ENCODE measurements at regions not wholly inside any gene's neighbourhood (a gene's known extent, or its start where the extent isn't known, plus 50 kb on each side); places are given as distances from the start of the nearest gene placed in this dataset.

GRCh38 chr18:39799006-39799405 is 2156.0 kb upstream of the PIK3C3 start:
- DNase-seq (ENCODE audit: low read depth in 1 of 2, low spot score in 2 of 2): no peak
- H3K9me3 ChIP-seq (replicated peaks): peaks cover 29% of the 10 kb centered on the region
- H3K27ac ChIP-seq: no peak overlapping the region
- no peak overlapping the region for H3K4me3 ChIP-seq
- no peaks in the 10 kb centered on the region for H3K4me1 ChIP-seq (replicated peaks)
- no peaks in the 10 kb centered on the region for H3K36me3 ChIP-seq
- H3K27me3 ChIP-seq (replicated peaks): no peaks in the 10 kb centered on the region

GRCh38 chr18:39796393-39796792 is 2158.6 kb upstream of the PIK3C3 start:
- Histone ChIP-seq H3K36me3 (no peaks in the 10 kb centered on the region), H3K27me3 (replicated peaks) (no peaks in the 10 kb centered on the region), H3K4me1 (replicated peaks) (no peaks in the 10 kb centered on the region), H3K9me3 (replicated peaks) (peaks cover 13% of the 10 kb centered on the region), H3K4me3 (no peak overlapping the region), H3K27ac (no peak overlapping the region)
- DNase-seq (ENCODE audit: low read depth in 1 of 2, low spot score in 2 of 2): no peak

- Histone ChIP-seq H3K27ac (no peak overlapping the region), H3K9me3 (replicated peaks) (peaks cover 6% of the 10 kb centered on the region; the same call in 1 of the 2 replicates), H3K4me1 (replicated peaks) (no peaks in the 10 kb centered on the region), H3K36me3 (no peaks in the 10 kb centered on the region), H3K4me3 (no peak overlapping the region), H3K27me3 (replicated peaks) (no peaks in the 10 kb centered on the region)
- DNase-seq (ENCODE audit: low read depth in 1 of 2, low spot score in 2 of 2): no peak
Measured at GRCh38 chr18:39795350-39795749, 2159.7 kb upstream of the PIK3C3 start.

GRCh38 chr18:39793609-39794008 is 2161.4 kb upstream of the PIK3C3 start:
- Histone ChIP-seq H3K27ac (no peak overlapping the region), H3K9me3 (replicated peaks) (0 out of 2 replicates have a peak, but pooled peaks cover 3% of the 10 kb centered on the region), H3K27me3 (replicated peaks) (no peaks in the 10 kb centered on the region), H3K4me3 (no peak overlapping the region), H3K4me1 (replicated peaks) (no peaks in the 10 kb centered on the region), H3K36me3 (no peaks in the 10 kb centered on the region)
- no peak for DNase-seq (ENCODE audit: low read depth in 1 of 2, low spot score in 2 of 2)

GRCh38 chr18:39788383-39788782 is 2166.7 kb upstream of the PIK3C3 start:
- H3K36me3 ChIP-seq: no peaks in the 10 kb centered on the region
- peaks cover 7% of the 10 kb centered on the region; the same call in 1 of the 2 replicates for H3K9me3 ChIP-seq (replicated peaks)
- H3K27me3 ChIP-seq (replicated peaks): no peaks in the 10 kb centered on the region
- H3K4me3 ChIP-seq: no peak overlapping the region
- no peak for DNase-seq (ENCODE audit: low read depth in 1 of 2, low spot score in 2 of 2)
- H3K27ac ChIP-seq: no peak overlapping the region
- no peaks in the 10 kb centered on the region for H3K4me1 ChIP-seq (replicated peaks)

- Histone ChIP-seq H3K4me3 (no peak overlapping the region), H3K9me3 (replicated peaks) (peaks cover 7% of the 10 kb centered on the region; the same call in 1 of the 2 replicates), H3K36me3 (no peaks in the 10 kb centered on the region), H3K4me1 (replicated peaks) (no peaks in the 10 kb centered on the region), H3K27me3 (replicated peaks) (no peaks in the 10 kb centered on the region), H3K27ac (no peak overlapping the region)
- DNase-seq (ENCODE audit: low read depth in 1 of 2, low spot score in 2 of 2): no peak
Measured at GRCh38 chr18:39786477-39786876, 2168.6 kb upstream of the PIK3C3 start.

GRCh38 chr18:39784541-39784940 is 2170.5 kb upstream of the PIK3C3 start:
- Histone ChIP-seq H3K4me1 (replicated peaks) (no peaks in the 10 kb centered on the region), H3K36me3 (no peaks in the 10 kb centered on the region), H3K9me3 (replicated peaks) (peaks cover 4% of the 10 kb centered on the region; the same call in 1 of the 2 replicates), H3K27me3 (replicated peaks) (no peaks in the 10 kb centered on the region), H3K4me3 (no peak overlapping the region), H3K27ac (no peak overlapping the region)
- no peak for DNase-seq (ENCODE audit: low read depth in 1 of 2, low spot score in 2 of 2)

GRCh38 chr18:39781565-39781964 is 2173.5 kb upstream of the PIK3C3 start:
- Histone ChIP-seq H3K27me3 (replicated peaks) (no peaks in the 10 kb centered on the region), H3K4me3 (no peak overlapping the region), H3K4me1 (replicated peaks) (no peaks in the 10 kb centered on the region), H3K9me3 (replicated peaks) (0 out of 2 replicates have a peak, but pooled peaks cover 4% of the 10 kb centered on the region), H3K36me3 (no peaks in the 10 kb centered on the region), H3K27ac (no peak overlapping the region)
- no peak for DNase-seq (ENCODE audit: low read depth in 1 of 2, low spot score in 2 of 2)

GRCh38 chr18:39780774-39781173 is 2174.3 kb upstream of the PIK3C3 start:
- Histone ChIP-seq H3K4me1 (replicated peaks) (no peaks in the 10 kb centered on the region), H3K27ac (no peak overlapping the region), H3K27me3 (replicated peaks) (no peaks in the 10 kb centered on the region), H3K9me3 (replicated peaks) (0 out of 2 replicates have a peak, but pooled peaks cover 4% of the 10 kb centered on the region), H3K4me3 (no peak overlapping the region), H3K36me3 (no peaks in the 10 kb centered on the region)
- no peak for DNase-seq (ENCODE audit: low read depth in 1 of 2, low spot score in 2 of 2)

GRCh38 chr18:39779926-39780325 is 2175.1 kb upstream of the PIK3C3 start:
- Histone ChIP-seq H3K36me3 (no peaks in the 10 kb centered on the region), H3K27ac (no peak overlapping the region), H3K9me3 (replicated peaks) (0 out of 2 replicates have a peak, but pooled peaks cover 2% of the 10 kb centered on the region), H3K27me3 (replicated peaks) (no peaks in the 10 kb centered on the region), H3K4me3 (no peak overlapping the region), H3K4me1 (replicated peaks) (no peaks in the 10 kb centered on the region)
- no peak for DNase-seq (ENCODE audit: low read depth in 1 of 2, low spot score in 2 of 2)

- no peak overlapping the region for H3K27ac ChIP-seq
- DNase-seq (ENCODE audit: low read depth in 1 of 2, low spot score in 2 of 2): no peak
- H3K36me3 ChIP-seq: no peaks in the 10 kb centered on the region
- no peaks in the 10 kb centered on the region for H3K4me1 ChIP-seq (replicated peaks)
- H3K27me3 ChIP-seq (replicated peaks): no peaks in the 10 kb centered on the region
- H3K9me3 ChIP-seq (replicated peaks): peaks cover 1% of the 10 kb centered on the region
- H3K4me3 ChIP-seq: no peak overlapping the region
Measured at GRCh38 chr18:39776766-39777165, 2178.3 kb upstream of the PIK3C3 start.

GRCh38 chr18:39774957-39775598 is 2180.0 kb upstream of the PIK3C3 start:
- no peaks in the 10 kb centered on the region for H3K36me3 ChIP-seq
- peaks cover 7% of the 10 kb centered on the region for H3K9me3 ChIP-seq (replicated peaks)
- no peak for DNase-seq (ENCODE audit: low read depth in 1 of 2, low spot score in 2 of 2)
- no peak overlapping the region for H3K4me3 ChIP-seq
- no peaks in the 10 kb centered on the region for H3K4me1 ChIP-seq (replicated peaks)
- no peaks in the 10 kb centered on the region for H3K27me3 ChIP-seq (replicated peaks)
- H3K27ac ChIP-seq: no peak overlapping the region

- no peaks in the 10 kb centered on the region for H3K4me1 ChIP-seq (replicated peaks)
- H3K4me3 ChIP-seq: no peak overlapping the region
- H3K36me3 ChIP-seq: no peaks in the 10 kb centered on the region
- H3K27ac ChIP-seq: no peak overlapping the region
- H3K27me3 ChIP-seq (replicated peaks): no peaks in the 10 kb centered on the region
- no peak for DNase-seq (ENCODE audit: low read depth in 1 of 2, low spot score in 2 of 2)
- H3K9me3 ChIP-seq (replicated peaks): peaks cover 7% of the 10 kb centered on the region
Measured at GRCh38 chr18:39773646-39774045, 2181.4 kb upstream of the PIK3C3 start.

- Histone ChIP-seq H3K9me3 (replicated peaks) (peaks cover 7% of the 10 kb centered on the region), H3K4me1 (replicated peaks) (no peaks in the 10 kb centered on the region), H3K4me3 (no peak overlapping the region), H3K27ac (no peak overlapping the region), H3K36me3 (no peaks in the 10 kb centered on the region), H3K27me3 (replicated peaks) (no peaks in the 10 kb centered on the region)
- no peak for DNase-seq (ENCODE audit: low read depth in 1 of 2, low spot score in 2 of 2)
Measured at GRCh38 chr18:39772155-39772919, 2182.7 kb upstream of the PIK3C3 start.
